Muscle of arm (tissue), 1 donor: ENCODE measurements at regions not wholly inside any gene's neighbourhood (a gene's known extent, or its start where the extent isn't known, plus 50 kb on each side); places are given as distances from the start of the nearest gene placed in this dataset.

Experiments
- DNase-seq: peaks from one replicate; pipeline ENCODE4 v3.0.0-alpha.2; 2013

DNA sequence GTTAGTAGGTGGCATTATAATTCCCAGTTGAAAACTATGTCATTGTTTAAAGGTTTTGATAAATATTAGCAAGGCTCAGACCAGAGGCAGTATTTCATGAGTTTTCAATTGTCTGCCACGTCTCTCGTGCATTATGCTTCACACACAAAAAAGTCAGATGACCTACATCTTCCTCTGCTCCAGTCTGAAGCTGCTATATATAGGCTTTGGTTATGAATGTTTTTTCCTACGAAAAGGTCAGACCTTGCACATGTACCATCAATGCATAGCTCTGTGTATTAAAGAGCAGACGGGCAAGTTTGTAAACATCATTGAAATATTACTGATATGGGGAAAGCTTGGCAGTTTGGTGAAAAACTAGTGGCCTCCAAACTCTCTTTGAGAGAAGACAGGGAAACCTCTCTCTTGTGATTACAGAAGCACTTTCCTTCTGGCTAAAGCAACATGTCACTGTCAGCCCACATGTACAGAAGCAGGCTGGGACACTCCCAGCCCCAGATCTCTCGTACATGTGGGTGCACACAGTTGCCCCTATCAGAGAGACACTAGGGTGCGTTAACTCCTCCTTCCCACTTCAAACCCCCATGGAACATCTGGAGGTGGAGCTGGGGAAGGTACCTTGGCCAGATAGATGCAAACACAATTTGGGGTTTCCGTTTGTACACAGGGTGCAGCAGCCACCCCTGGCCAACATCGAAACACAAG lies 184.0 kb upstream of the BCL6 start:
- DNase-seq = no peak

DNA sequence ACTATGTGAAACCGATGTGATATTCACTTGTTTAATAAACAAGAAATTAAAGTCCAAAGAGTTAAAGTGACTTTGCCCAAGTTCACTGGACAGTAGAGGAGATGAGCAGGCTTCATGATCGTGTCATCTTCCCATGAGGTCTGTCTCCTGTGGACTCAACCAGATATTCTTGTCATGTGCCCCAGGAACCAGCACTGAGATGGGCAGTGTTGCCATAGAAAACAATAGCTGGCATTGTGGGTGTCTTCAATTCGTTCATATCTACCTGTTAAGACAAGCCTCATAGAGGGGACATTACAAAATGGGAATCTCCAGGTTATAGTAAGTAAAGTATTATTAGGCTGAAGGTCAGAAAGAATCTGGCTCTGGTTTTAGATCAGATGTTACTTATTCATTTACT lies 184.8 kb upstream of the BCL6 start:
- DNase-seq = no peak

GRCh38 chr3:187931101-187931500 lies 185.8 kb upstream of the BCL6 start:
- DNase-seq = no peak

- DNase-seq = no peak
Observed at GRCh38 chr3:187931770-187932278, 186.6 kb upstream of the BCL6 start.

GRCh38 chr3:187932530-187932929 lies 187.3 kb upstream of the BCL6 start:
- no peak for DNase-seq

GRCh38 chr3:187935623-187936156 lies 190.4 kb upstream of the BCL6 start:
- DNase-seq = no peak

DNA sequence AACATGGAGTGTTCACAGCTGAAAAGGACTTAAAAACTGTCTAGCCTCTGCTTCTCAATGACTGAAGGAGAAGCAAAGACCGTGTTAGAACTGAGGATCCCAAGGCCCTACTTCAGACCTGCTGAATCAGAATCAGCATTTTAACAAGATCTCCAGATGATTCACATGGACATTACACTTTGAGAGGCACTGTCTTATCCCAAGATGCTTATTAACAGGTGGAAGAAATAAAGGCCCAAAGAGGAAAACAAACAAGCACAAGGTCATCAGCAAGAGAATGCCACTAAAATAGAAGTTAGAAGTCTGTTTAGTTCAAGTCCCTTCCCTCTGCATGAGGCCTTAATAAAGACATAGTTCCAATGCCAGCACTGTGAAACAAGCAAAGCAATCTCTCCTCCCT lies 191.4 kb upstream of the BCL6 start:
- no peak for DNase-seq

DNA sequence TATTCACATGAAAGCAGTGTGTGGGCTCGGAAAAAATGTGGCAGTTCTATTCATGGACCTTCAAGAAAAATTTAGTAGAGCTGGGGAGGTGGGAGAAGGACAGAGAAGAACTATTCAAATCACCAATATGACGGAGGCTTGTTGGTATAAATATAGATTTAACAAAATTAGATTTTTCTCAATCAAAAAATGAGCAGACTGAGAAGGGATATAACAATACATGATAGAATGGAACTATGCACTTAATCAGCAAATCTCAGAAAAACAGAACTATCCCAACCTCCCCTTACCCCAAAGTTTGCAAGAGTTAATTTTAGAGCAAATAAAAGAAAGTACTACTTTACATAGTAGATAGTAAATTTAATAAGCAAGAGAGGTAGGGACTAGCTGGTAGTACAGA lies 194.6 kb upstream of the BCL6 start:
- no peak for DNase-seq

DNA sequence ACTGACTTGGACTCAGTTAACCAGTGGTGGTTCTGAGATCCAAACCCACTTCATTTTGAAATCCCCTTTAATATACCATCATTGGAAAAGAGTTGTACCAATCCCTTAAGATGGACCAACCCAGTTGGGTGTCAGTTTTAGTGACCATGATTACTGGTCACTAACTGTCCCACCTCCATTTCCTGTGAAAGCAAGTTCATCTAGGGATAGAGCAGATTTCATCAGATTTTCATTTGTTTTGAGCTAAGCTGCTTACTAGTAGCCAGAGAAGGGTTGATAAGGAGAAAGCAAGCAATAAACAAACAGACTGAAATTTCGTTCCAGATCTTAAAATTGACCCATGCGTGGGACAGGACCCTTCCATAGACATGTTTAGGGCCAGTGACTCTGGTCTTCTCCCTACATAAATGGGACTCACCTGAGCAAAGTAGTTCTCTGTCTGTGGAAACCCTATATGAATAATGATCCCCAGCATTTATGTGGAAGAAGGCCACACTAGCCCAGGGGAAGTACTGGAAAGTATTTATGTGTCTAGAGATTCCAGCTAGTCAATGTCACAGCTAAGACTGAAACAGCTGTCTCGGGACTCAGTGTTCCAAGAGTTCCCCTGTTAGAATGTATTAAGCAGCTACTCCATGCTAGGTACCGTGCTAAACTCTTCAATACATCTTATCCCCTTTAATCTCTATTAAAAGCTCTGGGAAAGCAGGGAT lies 196.0 kb upstream of the BCL6 start:
- no peak for DNase-seq

GRCh38 chr3:187941848-187942194 lies 196.6 kb upstream of the BCL6 start:
- no peak for DNase-seq

- DNase-seq = no peak
Observed at GRCh38 chr3:187942658-187943241, 197.5 kb upstream of the BCL6 start.

GRCh38 chr3:187943677-187944389 lies 198.6 kb upstream of the BCL6 start:
- DNase-seq = no peak

DNA sequence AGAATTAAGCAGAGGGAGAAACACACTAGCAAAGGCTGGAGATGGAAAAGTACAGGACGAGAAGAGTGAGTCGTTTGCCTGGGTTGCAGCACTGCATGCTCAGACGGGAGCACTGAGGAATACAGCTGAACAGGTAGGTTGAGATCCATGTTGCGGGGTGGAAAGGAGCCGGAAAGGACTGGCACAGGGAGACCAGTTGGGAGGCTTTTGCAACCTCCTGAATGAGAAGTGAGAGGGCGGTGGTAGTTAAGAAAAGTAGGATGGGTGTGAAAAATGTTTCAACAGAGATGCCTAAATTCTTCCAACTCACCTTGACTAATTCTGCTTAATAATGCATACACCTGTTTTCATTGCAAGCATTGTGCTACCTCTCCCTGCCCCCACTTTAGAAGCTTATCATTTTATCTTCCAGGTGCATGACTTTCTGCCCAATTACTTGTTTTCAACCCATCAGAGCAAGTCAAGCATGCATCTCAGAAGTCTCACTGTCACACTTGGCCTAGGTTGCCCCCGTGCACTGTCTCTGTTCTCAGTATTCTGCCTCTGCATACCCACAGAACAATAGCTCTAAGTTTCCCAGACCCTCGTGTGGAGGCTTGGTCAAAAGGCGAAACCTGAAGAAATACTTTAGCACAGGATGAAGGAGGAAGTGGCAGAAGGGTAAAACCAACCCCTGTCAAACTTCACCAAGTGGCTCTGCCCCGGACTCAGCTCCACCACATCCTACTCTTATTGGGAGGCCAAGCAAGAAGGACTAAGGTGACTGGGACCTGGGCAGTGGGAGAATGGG lies 199.3 kb upstream of the BCL6 start:
- DNase-seq = no peak

- no peak for DNase-seq
Observed at GRCh38 chr3:187945374-187945773, 200.1 kb upstream of the BCL6 start.

DNA sequence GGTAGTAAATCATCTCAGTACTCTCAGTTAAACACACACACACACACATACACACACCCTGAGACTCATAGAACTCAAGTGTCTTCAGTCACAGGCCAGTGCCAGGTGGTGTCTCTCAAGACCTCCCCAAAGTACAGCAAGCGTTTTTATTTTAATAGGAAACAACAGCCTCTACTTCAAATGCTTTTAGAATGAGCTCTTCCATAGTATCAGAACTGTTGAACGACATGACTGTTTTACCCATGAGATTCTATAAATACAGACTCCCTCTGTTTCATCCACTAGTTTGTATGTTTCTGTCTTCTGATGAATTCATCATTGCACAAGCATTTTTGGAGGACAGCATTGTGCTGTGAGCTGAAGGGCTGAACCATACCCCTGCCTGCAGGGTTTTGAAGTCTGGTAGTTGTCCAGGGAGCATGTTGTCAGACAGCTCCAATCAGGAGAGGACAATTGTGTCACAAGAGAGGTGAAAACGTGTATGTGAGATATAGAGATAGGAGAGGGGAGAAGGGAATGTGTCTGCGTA lies 201.0 kb upstream of the BCL6 start:
- DNase-seq = no peak

- no peak for DNase-seq
Observed at GRCh38 chr3:187946981-187947380, 201.7 kb upstream of the BCL6 start.

DNA sequence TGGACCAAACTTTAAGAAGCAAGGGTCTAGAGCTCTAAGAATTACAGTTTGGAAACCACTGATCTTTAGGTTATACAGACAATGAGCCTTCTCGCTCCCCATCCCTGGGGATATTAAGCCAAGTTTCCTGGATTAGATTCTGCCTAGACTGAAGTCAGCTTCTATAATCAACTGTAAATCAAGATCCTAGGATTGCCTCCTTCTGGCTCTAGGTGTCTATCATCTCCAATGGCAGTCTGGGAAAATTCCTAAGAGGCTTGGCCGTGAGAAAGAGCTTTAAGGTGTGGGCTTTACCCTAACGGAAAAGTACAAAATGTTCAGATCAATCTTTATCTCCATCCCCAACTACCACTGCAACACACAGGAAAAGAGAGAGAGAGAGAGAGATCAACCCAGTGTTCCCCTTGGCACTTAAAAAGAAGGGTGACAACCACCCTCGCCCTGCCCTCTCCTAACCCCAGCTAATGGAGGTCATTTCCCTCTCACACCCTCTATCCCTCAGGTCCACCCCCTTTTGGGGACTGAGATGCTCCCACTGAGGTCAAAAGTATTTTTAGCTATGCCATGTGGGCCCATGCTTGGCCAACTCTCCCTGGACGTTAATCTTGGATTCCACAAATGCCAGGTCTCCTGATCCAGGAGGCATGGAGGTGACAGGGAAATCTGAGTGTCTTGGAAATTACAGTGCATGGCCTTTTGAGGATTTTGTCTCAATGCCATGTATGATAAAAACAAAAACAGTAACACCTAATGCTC lies 202.8 kb upstream of the BCL6 start:
- no peak for DNase-seq

GRCh38 chr3:187949093-187949820 lies 204.0 kb upstream of the BCL6 start:
- no peak for DNase-seq

- no peak for DNase-seq
Observed at GRCh38 chr3:187950671-187951070, 203.3 kb upstream of the LPP start.
